ENCODE measurements at regions not wholly inside any gene's neighbourhood (a gene's known extent, or its start where the extent isn't known, plus 50 kb on each side); places are given as distances from the start of the nearest gene placed in this dataset.
A peak's percentile ranks its signal among the peaks of the same experiment; 100 is the strongest.

DNA sequence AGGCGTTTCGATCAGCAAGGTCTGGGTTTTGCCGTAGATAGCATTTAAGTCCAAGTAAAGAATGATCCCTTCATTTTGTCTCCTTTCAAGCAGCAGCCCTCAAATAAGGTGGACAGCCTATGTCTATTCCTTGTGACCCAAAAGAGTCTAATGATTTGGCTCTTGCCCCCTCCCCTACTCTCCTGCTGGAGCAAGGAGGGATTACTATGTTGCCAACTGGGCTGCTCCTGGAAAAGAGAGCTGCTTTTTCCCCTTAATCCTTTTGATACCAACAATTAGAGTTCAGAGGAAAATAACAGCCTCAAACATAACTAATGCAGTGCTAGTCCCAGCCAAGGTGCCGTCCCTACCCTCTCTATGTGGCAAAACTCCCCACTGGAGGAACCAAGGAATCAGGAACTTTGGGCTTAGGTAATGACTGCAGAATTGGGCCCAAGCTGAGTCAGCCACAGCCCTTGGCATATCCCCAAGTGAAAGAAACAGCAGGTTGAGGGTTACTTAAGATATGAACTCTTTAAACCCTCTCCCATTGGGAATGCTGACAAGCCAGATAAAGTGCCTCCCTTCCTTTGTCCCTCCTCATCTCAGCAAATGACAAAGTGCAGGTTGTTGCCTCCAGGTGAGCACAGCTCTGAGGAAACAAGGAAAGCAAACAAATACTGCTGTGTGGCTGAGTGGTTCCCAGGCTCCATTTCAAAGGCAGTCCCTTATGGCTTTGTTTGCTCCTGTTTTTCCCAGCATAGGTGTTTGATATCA is 643.7 kb downstream of the INHBA start:
- DNase-seq: no peak

DNA sequence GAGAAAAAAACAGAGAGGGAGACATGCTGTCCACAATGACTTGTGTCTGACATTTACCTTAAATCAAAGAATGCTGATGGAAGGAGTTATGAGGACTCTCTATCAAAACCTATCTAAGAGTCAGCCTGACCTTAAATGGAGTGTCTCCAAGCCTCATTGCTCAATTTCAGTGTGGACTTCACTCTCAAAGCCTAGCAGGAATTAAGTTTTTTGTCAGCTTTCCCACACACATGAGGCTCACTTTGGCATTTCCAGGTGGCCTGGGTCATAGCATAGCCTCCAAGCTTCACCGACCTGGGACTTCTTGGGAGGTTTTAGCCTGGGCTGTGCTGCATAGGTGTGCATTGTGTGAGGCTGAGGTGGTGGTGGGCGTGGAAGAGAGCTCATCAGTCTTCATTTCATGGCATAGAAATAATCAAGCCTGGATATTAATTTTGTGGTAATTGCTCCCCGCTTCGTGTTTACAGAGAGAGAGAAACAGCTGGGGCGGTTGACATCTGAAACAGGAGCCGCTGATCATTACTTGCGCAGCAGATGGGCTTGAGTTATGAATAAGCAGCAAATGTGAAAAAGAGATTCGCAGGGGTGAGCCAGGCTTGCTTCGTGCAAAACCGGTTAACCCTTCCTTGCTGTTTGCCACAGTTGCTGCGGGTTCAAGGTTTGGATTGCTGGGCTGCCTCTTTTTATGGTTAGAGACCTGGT is 647.8 kb downstream of the INHBA start:
- no peak for DNase-seq

DNA sequence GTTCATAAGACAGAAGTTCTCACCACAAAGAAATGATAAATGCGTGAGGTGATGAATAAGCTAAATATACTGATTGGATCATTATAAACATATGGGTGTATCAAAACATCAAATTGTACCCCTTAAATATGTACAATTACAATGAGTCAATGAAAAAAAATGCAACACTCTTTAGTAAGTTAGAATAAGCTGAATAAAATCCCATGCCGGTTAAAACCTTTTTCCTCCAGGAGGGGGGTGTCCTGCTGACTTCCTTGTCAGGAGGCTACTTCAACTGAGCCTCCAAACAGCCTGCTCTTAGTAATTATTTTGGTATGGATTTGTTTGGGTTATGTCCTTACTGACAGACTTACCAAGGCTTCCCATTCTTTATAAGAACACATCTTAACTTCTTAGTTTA is 649.1 kb downstream of the INHBA start:
- no peak for DNase-seq

DNA sequence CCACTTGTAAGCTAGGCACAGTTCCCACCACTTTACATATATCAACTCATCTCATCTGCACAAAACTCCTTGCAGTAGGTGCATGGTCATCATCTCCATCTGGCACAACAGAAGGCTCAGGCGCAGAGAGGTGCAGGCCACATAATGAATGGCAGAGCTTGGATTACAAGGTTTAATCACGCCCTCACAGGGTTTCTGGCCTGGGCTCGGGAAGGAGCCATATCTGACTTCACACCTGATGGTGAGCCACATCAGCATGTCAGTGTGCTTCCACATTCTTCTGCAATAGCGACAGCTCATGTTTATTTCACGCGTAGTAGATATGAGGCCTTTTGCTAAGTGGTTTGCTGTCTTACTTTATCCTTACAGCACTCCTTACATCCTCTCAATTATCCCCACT is 650.2 kb downstream of the INHBA start:
- no peak for DNase-seq

DNA sequence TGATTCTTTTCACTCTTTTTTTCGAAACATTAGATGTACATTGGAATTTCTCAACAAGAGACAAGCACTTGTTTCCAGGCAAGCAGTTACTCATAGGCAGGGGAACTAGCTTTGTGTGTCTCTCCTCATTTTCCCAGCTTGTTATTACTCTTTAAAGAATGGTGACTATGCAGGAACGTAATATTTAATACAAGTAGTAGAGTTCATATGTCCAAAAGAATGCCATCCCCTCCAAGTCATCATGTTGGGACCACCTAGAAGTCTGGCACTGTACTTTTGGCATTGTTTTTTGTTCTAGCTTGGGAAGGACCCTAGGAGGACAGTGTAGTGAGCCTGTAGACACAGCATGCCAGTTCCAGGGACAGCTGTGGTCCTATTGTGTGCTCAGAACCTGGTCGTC is 650.7 kb downstream of the INHBA start:
- DNase-seq: no peak

DNA sequence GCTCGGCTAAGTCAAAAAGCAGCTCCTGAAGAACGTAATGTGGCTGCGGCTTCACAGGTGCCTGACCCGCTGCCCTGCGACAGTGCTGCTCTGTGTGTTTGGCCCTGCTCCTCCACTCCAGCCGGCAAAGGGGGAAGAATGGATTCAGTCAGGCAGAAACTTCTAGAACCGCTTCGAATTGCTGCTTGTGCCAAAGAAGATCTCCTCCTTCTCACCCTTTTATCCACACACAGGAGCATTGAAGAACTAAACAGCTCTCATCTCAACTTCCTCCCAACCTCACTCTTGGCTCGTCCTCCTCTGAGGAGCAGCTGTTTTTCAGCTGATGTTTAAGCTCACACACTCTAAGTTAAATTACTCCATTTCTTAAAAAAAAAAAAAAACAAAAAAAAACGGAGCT is 651.4 kb downstream of the INHBA start:
- DNase-seq: no peak

DNA sequence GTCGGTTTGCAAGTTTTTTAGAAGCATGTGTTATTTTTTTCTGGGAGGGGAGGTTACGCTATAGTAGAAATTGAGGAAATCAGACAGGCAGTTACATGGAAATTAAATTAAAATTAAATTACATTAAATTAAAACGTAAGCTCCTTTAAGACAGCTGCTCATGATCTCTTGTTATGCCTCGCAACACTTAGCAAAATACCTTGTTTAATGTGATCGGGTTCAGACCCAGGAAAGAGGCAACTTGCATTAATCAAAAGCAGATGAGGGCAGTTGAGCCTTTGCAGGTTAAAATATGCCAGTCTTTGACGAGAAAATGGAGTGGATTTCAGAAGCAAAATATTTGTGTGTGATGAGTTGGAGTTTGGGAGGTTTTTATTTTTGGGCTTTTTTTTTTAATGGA is 651.8 kb downstream of the INHBA start:
- DNase-seq: no peak

DNA sequence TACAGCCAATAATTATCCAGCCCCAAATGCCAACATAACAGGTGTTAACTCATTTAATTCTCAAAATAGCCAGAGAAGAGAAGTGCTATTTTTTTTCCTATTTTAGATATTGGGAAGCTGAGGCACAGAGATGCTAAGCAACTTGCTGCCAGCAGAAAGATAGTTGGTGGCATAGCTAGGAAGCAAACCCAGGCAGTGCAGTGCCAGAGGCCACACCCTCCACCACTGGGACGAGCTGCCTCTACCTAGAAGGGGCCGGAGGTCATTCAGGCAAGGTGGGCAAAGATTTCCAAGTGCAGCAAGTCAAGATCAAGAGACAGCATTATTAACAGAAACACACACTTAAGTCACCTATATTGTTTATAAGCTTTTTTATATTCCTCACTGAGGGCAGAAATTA is 654.1 kb downstream of the INHBA start:
- no peak for DNase-seq

DNA sequence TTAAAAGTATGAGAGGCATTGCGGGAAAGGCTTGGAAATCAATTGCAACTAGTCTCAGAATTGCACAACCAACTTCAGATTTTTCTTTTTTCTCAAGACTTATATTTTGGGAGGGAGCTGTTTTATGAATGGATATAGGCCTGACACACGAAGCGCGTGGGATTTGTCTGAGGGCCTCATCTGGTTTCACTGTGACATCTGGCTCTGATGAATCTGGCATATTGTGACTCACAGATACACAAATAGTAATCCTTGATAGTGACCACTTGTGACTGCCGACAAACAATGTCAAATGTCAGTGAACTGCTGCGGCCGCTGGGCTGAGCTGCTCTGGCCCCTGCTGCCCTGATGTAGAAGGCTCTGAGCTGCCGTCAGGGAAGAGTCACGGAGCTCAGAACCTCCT is 655.1 kb downstream of the INHBA start:
- no peak for DNase-seq

DNA sequence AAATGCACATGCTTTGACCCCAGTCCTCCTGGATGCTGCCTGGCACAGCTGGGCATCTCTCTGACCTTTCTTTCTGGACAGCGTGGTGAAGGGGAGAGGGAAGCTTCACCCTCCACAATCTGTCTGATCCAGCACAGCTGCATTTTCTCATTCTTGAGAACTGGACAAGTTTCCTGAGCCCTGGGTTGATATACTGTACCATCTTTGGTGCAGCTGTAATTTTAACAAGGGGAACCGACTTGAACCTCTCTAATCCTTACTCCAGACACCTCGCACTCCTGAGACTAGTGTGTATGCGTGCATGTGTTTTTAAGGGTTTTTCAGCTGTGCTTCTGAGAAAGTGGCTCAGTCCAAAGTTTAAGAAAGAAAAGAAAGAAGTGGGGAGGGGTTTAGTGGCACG is 655.7 kb downstream of the INHBA start:
- no peak for DNase-seq

DNA sequence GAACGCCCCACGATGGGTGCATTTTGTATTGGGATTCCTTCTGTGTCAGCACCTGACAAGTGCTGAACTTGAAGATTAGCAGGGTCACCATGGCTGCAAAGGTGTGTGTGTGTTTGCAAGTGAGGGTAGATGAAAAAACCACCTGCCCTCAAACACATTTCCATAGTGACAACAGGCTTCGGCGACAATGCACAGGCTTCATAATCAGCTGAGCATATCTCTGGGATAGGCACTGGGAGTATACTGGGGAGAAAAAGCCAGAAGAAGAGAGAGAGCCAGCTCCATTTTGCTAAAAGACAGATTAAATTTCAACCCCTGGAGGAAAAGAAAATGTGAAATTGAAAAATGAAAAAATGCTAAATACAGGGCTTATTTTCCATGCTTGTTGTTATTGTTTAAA is 656.1 kb downstream of the INHBA start:
- no peak for DNase-seq

DNA sequence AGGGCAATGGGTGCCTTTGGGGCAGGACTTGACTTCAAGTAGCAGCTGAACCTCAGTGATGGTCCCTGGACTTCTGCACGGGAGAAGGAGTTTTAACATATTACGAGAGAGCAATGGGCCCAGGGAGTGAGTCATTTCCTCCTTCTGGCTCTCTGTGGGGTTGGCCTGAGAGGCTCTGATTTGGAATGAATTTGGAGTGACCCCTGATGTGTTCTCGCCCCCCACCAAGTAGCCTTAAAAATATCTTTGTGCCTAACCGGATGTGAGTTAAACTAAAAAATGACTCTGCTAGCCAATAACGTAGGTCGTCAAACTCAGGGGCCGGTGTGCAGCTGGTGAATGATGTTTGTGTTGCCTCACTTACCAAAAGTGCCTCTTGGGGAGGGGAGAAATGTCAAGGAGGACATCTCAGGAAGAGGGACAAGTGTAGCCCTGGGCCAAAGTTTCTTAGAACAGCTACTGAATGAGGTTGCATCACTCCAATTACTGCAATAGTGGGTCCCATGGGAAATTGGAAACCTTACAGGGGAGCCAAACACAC is 656.6 kb downstream of the INHBA start:
- no peak for DNase-seq

DNA sequence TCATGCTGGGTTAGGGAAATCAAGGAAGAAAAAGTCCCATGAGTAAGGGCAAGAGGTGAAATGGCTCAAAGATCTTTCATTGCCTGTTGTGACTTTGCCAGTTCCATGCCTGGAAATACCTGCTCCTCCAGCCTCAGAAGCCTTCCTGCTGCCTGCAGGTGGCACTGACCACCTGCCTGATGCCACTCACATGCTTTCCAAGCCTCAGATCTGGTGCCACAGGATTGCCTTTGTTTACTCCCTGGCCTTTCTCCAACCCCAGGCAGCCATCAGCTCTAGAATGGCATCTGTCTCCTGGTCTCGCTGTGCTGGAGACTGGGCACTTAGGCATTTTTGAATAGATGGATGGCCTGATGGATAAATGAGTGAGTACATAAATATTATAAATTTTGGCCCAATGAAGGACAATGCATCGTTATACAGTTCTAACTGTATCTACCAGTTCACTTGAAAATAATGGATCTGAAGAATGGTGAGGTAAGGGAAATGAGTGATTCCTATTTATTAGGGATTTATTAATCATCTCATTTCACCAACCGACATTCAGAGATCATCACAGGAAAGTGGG is 657.2 kb downstream of the INHBA start:
- DNase-seq: no peak

DNA sequence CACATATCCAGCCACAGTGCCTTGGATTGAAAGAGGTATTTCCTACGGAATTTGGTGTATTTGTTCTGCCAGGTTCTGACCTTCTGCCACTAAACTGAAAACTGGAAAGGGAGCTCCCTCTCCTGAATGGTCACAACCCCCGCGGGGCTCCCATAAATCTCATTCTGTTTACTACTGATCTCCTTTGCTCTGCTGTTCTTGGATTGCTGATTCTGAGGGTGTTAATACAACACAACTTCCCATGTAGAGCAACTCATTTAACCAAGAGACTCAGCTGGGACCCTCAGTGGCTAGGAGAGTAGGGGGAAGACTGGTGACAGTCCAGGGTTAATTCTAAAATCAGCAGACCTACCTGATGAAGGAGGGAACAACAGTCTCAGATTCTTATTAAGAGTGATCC is 662.9 kb downstream of the INHBA start:
- DNase-seq: no peak

DNA sequence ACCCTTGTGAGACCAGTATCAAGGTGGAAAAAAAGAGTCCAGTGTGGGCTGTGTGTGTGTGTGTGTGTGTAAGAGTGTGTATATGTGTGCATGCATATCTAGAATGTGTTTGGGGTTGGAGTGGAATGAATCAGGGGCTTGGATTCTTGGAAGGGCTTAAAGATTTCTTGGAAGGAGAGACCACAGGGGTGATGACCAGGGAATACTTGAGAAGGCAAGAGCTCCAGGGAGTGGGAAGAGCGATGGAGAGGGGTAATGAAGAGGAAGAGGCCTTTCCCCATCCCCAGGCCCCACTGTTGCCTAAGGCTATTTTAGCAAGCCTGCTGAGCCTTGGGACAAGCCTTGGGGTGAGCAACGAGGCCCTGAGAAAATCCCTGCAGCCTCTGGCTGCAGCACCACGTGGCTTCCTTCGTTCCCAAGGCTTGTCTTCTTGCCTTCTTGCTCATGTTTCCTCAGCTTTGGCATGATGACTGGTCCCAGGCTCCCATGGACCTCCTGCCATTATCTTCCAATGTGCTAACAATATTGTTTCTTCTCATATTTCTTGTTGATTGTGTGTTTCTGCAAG is 663.4 kb downstream of the INHBA start:
- no peak for DNase-seq

DNA sequence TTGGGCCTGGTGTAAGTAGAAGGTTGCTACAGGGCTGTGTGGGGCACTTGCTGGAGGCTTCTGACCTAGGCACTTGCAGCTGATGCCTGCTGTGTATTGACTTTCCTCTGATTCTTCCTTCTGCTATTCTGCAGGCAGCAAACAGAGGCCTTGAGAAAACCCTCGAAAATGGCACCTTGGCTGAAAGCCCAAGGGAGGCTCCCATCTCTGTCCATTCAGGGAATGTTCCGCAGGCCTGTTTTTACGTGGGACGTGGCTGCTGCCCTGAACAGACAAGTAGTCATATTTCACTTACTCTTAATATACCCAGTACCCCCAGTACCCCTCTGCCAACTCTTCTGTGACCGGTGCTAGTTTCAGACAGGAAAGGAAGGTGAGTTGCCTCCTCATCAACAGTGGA is 664.7 kb downstream of the INHBA start:
- DNase-seq: no peak

DNA sequence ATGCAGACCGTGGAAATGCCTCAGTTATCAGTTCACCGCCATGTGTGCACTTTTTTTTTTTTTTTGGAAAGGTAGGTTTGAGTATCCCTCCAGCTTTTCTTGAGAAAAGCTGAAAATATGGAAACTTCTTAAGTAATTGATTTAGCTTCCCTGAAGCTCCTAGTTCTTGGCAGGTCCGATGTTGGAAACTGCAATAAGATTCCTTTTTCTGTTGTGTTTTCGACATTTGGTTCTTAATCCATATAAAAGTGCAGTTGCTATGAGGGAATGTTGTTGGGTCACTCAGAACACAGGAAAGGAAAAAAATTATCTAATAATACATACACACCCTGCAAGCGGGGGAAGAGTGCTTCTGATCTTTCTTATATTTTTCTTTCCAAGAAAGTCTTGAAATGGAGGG is 665.2 kb downstream of the INHBA start:
- no peak for DNase-seq

DNA sequence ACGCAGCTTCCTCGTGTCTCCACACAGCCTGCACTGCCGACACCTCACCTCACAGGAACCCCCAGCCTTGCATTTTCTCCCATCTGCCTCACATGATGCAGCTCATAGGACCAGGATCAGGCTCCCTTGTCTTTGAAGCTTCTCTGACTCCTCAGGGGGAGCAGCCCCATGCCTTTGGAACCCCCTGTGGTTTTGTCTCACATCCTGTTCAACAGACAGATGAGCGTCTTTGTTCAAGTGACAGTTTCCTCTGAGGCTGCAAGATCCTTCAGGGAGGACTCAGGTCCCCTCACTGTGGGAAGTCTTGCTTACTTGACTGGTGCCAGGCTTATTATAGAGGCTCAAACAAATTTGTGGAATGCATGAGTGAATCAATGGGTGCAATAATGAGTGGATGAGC is 667.1 kb downstream of the INHBA start:
- DNase-seq: no peak

DNA sequence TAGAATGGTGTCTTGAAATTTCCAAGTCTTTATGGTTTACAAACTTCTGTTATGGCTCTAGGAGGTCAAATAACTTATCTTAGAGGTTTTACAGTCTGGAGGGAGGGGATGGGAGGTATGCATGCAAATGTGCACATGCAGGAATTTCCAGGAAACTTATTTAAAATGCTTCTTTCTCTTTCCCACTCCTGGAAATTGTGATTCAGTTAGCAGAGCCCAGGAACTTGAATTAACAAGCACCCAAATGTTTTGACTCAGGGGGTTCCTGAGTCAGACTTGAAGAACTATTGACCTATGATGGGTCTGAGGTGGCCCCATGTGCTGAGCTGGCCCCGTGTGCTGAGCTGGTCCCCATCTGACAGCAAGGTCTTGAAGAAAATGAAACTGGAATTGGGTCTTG is 669.4 kb downstream of the INHBA start:
- peak in 2 of 3 donors; percentile 6 to 28 for DNase-seq

DNA sequence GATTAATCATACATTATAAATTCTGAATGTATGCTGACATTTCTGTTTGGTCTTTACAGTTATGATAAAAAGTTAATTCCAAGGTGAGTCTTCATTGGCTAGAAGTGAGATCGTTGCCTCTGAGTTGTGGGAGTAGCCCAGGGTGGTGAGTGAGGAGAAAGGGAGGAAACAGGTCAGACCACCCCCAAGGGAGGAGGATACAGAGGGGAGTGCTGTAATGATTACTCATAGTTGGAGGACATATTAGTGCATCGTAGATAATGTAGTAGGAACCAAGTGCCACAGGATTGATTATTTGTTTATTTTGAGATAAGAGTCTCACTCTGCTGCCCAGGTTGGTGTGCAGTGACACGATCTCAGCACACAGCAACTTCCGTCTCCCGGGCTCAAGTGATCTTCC is 672.2 kb downstream of the INHBA start:
- DNase-seq: no peak

DNA sequence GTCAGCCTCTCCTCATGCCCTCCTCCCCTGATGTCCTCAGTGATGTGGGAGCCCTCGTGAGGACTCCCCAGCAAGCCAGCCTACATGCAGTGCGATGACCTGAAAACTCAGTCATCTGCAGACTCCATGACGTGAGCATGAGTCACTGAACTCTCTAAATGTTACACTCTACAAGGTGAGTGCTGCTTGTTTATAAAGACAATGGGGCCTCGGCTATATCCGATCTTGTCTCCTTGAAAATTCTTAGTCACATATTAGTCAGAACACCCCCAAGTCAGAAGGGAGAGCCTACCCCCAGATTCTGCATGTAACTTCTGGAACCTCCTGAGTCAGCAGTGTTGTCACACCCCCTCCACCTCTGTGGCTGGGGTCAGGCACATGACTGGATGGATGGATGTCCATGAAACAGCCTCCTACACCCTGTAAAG is 673.8 kb downstream of the INHBA start:
- peak in 2 of 3 donors; percentile 29 for DNase-seq

DNA sequence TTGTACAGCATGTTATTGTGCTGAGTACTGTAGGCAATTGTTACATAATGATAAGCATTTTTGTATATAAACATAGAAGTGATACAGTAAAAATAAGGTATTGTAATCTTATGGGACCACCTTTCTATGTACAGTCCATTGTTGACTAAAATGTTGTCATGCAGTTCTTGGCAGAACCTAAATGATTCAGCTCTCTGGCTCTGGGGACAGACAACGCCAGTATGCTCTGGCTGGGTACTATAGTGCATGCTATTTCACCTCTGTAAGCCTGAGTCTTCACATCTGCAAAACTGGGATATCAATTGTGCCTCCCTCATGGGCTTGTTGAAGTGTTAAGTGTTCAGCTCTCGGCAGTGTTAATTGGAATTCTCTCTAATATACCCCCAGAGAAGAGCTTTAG is 674.3 kb downstream of the INHBA start:
- no peak for DNase-seq

DNA sequence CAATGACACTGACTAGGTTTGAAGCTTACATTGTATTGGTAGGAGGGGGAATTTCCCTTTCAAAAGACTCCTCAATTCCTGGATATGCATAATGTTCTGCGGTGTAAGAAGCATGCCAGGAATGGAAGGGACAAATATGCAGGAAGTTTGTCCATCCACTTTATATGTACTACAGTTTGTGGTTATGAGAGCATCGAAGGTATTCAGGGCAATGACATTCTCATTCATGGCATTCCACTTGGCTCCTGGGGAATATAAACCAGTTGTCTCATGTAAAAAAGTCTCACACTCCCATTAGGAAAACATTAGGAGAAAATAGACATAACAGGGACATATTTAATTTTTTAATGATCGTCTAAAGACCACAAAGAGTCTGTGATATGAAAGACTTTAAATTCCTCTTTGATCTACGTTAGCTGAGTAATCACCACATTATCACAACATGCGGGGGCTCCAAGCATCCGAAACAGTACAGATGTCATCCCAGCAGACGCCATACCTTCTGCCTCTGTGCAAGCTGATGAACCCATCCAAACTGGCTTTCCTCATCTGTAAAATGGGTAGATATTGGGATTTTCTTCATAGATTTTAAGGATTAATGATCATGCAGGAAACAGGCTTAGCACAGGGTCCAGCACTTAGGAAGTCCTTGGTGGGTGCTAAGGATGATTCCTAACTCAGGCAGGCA is 675.3 kb downstream of the INHBA start:
- no peak for DNase-seq

All from suppressor macrophage treated with lipopolysaccharide for 1 hour (primary cell).